B cell (primary cell): ENCODE measurements at regions not wholly inside any gene's neighbourhood (a gene's known extent, or its start where the extent isn't known, plus 50 kb on each side); places are given as distances from the start of the nearest gene placed in this dataset.

Source experiments
- ATAC-seq: fragments of 200-7000 bp; cut with Tn5 transposase; one replicate; pipeline ENCODE4 v1.10.0; 2021; ENCODE audit warnings: low read depth, mild to moderate bottlenecking, moderate number of reproducible peaks, moderate library complexity
- CTCF ChIA-PET: fragments of 350-600 bp; sonication (Branson Sonifier 250); formaldehyde crosslinking; loops from one replicate; lab custom pipeline; 2021; ENCODE audit warnings: antibody characterized with exemption, inconsistent platforms; lab: Charles Lee
- POLR2A ChIA-PET: fragments of 350-600 bp; sonication (Branson Sonifier 250); formaldehyde crosslinking; loops from one replicate; lab custom pipeline; 2021; ENCODE audit warnings: antibody characterized with exemption; lab: Charles Lee
- DNase-seq: peaks from one replicate; pipeline ENCODE4 v3.0.0; 2013
- H2AFZ ChIP-seq: 2 replicates; pipeline ENCODE4 v1.6.1; 2012; ENCODE audit warnings: mild to moderate bottlenecking, low read depth, low read length; ENCODE audit not compliant: insufficient read depth, poor library complexity, severe bottlenecking
- H3K27ac ChIP-seq, 2 donors: 1 replicate in 1 of 2; 2 replicates in 1 of 2; pipeline ENCODE4 v1.5.1; 2012 to 2013; ENCODE audit warnings: low read length in 2 of 2, mild to moderate bottlenecking in 2 of 2, moderate library complexity in 1 of 2
- H3K27me3 ChIP-seq, 4 experiments: fragments of 200-600 bp in 1 of 4; sonication (generic) in 1 of 4; replicated peaks in 1 of 4; 1 replicate in 2 of 4; 2 replicates in 2 of 4; pipeline versions ENCODE4 v1.6.1 to v1.7.0; 2013 to 2016; ENCODE audit warnings: low read length in 3 of 4, mild to moderate bottlenecking in 2 of 4, mixed read lengths in 1 of 4, moderate library complexity in 1 of 4; ENCODE audit not compliant: insufficient read depth in 4 of 4, control insufficient read depth in 3 of 4; ENCODE audit errors: control extremely low read depth in 1 of 4
- H3K36me3 ChIP-seq, 2 experiments: replicated peaks in 1 of 2; 1 replicate in 1 of 2; 2 replicates in 1 of 2; pipeline versions ENCODE4 v1.6.1 to v1.7.1; 2013; ENCODE audit warnings: low read length in 1 of 2; ENCODE audit not compliant: insufficient read depth in 2 of 2, control insufficient read depth in 1 of 2; ENCODE audit errors: control extremely low read depth in 1 of 2, extremely low read depth in 1 of 2
- H3K4me1 ChIP-seq, 2 donors: fragments of 200-600 bp in 1 of 2; sonication (generic) in 1 of 2; 1 replicate in 1 of 2; 2 replicates in 1 of 2; pipeline versions ENCODE4 v1.5.1 to v1.6.1; 2013 to 2017; ENCODE audit warnings: low read length in 2 of 2; ENCODE audit not compliant: control insufficient read depth in 2 of 2, insufficient read depth in 2 of 2
- H3K4me2 ChIP-seq: replicated peaks from 2 replicates; pipeline ENCODE3; 2012; ENCODE audit warnings: mild to moderate bottlenecking, low read depth, low read length; ENCODE audit not compliant: poor library complexity, severe bottlenecking
- H3K4me3 ChIP-seq, 5 experiments: fragments of 200-600 bp in 1 of 5; sonication (generic) in 1 of 5; 1 replicate in 3 of 5; 2 replicates in 2 of 5; pipeline versions ENCODE4 v1.5.1 to v1.7.0; 2011 to 2016; ENCODE audit warnings: low read length in 4 of 5, mild to moderate bottlenecking in 4 of 5, low read depth in 2 of 5, control low read depth in 1 of 5, moderate library complexity in 1 of 5; ENCODE audit not compliant: insufficient read depth in 1 of 5; ENCODE audit errors: control extremely low read depth in 1 of 5, extremely low read depth in 1 of 5
- H3K79me2 ChIP-seq: fragments of 200-600 bp; sonication (generic); one replicate; pipeline ENCODE4 v1.6.0; 2016; ENCODE audit warnings: low read length; ENCODE audit not compliant: control insufficient read depth, insufficient read depth
- H3K9ac ChIP-seq: fragments of 200-600 bp; sonication (generic); 2 replicates; pipeline ENCODE4 v1.6.1; 2017; ENCODE audit warnings: mild to moderate bottlenecking, low read length, moderate library complexity
- H3K9me3 ChIP-seq, 3 donors: one replicate each; pipeline versions ENCODE4 v1.6.1 to v1.7.1; 2013; ENCODE audit warnings: low read length in 2 of 3; ENCODE audit not compliant: control insufficient read depth in 2 of 3, insufficient read depth in 1 of 3; ENCODE audit errors: control extremely low read depth in 1 of 3
- H4K20me1 ChIP-seq: 2 replicates; pipeline ENCODE4 v1.6.0; 2012; ENCODE audit warnings: mild to moderate bottlenecking, low read length; ENCODE audit not compliant: insufficient read depth, control insufficient read depth, poor library complexity, severe bottlenecking
- H3K27ac Mint-ChIP-seq: one replicate; pipeline ENCODE4 v1.8.0; 2021; ENCODE audit warnings: mixed read lengths
- H3K27me3 Mint-ChIP-seq: one replicate; pipeline ENCODE4 v1.8.0; 2021; ENCODE audit warnings: mixed read lengths
- H3K4me1 Mint-ChIP-seq: one replicate; pipeline ENCODE4 v1.8.0; 2021; ENCODE audit warnings: mixed read lengths
- H3K4me3 Mint-ChIP-seq: one replicate; pipeline ENCODE4 v1.8.0; 2021; ENCODE audit warnings: mixed read lengths
- H3K9me3 Mint-ChIP-seq: one replicate; pipeline ENCODE4 v1.8.0; 2022; ENCODE audit warnings: mixed read lengths; ENCODE audit not compliant: insufficient read depth
- CTCF ChIP-seq: fragments of 200-600 bp; IDR thresholded peaks from one replicate; pipeline ENCODE4 v1.8.0; 2022; ENCODE audit warnings: antibody characterized with exemption, mild to moderate bottlenecking
- EZH2 ChIP-seq: IDR thresholded peaks from 2 replicates; pipeline ENCODE4 v1.6.1; 2012; ENCODE audit warnings: borderline replicate concordance, low read depth, mild to moderate bottlenecking, moderate library complexity, low read length; ENCODE audit not compliant: insufficient read depth, poor library complexity, severe bottlenecking
- WGBS: methylation state at CpG from one replicate; pipeline ENCODE4 v1.1.5; 2013; ENCODE audit warnings: missing lambda C conversion rate; ENCODE audit not compliant: insufficient coverage; 5-methylcytosine and 5-hydroxymethylcytosine counted together
- intact Hi-C: fragments of 100-400 bp; cut with micrococcal nuclease; formaldehyde crosslinking; loops from one replicate; pipeline ENCODE4 v1.10.0; 2022

GRCh38 chr19:30754162-30754561, 382.0 kb downstream of the ZNF536 start:
- intact Hi-C loops = no loop called here
- Histone ChIP-seq H3K27ac (no peak overlapping the region), H2AFZ (no peak overlapping the region), H3K4me2 (no peak overlapping the region), H3K9me3 (peaks cover 0 to 10% (median 1%) of the 10 kb centered on the region in 3 donors), H3K79me2 (no peaks in the 10 kb centered on the region), H3K36me3 (no peaks in the 10 kb centered on the region), H3K27me3 (no peaks in the 10 kb centered on the region), H3K4me1 (no peaks in the 10 kb centered on the region), H3K4me3 (no peak overlapping the region), H3K9ac (no peak overlapping the region), H4K20me1 (no peaks in the 10 kb centered on the region)
- no CpG with 5 or more reads among the region's 1 CpG for WGBS
- TF ChIP-seq CTCF (no peak), EZH2 (no peak)
- Mint-ChIP-seq H3K4me3 (no peak overlapping the region), H3K27me3 (no peaks in the 10 kb centered on the region), H3K9me3 (peaks cover 6% of the 10 kb centered on the region), H3K4me1 (no peaks in the 10 kb centered on the region), H3K27ac (no peak overlapping the region)
- ATAC-seq = no peak
- ChIA-PET POLR2A (no interaction called here), CTCF (no interaction called here)
- no peak for DNase-seq

GRCh38 chr19:30752876-30753275, 380.7 kb downstream of the ZNF536 start:
- Histone ChIP-seq H3K4me2 (no peak overlapping the region), H4K20me1 (no peaks in the 10 kb centered on the region), H2AFZ (no peak overlapping the region), H3K27ac (no peak overlapping the region), H3K9me3 (peaks cover 0 to 10% (median 1%) of the 10 kb centered on the region in 3 donors), H3K27me3 (no peaks in the 10 kb centered on the region), H3K4me3 (no peak overlapping the region), H3K4me1 (no peaks in the 10 kb centered on the region), H3K9ac (no peak overlapping the region), H3K79me2 (no peaks in the 10 kb centered on the region), H3K36me3 (no peaks in the 10 kb centered on the region)
- no peak for TF ChIP-seq CTCF
- TF ChIP-seq EZH2 = no peak
- H3K4me3 Mint-ChIP-seq = no peak overlapping the region
- H3K27me3 Mint-ChIP-seq = no peaks in the 10 kb centered on the region
- H3K27ac Mint-ChIP-seq = no peak overlapping the region
- H3K9me3 Mint-ChIP-seq = peaks cover 6% of the 10 kb centered on the region
- intact Hi-C loops = no loop called here
- ChIA-PET POLR2A (no interaction called here), CTCF (no interaction called here)
- DNase-seq (no peak), ATAC-seq (no peak)
- 90% methylated on average over 3 of the region's 3 CpGs for WGBS
- no peaks in the 10 kb centered on the region for H3K4me1 Mint-ChIP-seq
